Cardiac septum (tissue), 1 donor: ENCODE measurements at regions not wholly inside any gene's neighbourhood (a gene's known extent, or its start where the extent isn't known, plus 50 kb on each side); places are given as distances from the start of the nearest gene placed in this dataset.

Experiments
- DNase-seq: peaks from one replicate; pipeline ENCODE4 v3.0.0-alpha.2; 2020; ENCODE audit warnings: low spot score
- intact Hi-C: fragments of 100-400 bp; cut with DNase I; formaldehyde crosslinking; loops from one replicate; pipeline ENCODE4 v1.14.0; 2022
- donor health status: DM: no; HTN: no; CAD: no.

DNA sequence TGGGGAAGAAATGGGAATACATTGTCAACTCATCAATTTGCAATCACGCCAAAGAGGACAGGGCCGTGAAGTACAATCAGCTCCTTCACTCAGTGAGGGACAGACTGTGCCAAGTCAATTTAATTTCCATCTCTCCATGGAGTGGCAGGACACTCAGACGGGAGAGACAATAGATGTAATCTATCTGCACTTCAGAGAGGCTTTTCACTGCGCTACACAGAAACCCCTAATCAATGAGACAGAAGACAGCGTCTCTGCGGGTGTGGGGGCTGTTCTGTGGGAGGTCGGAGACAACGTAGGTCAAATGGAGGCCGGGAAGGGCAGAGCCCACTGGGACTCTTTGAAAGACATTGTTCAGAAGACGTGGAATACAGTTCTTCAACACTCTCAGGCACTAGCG is 541.0 kb upstream of the ADARB2 start:
- DNase-seq, result no peak
- intact Hi-C loops, result no loop called here

- intact Hi-C loops, result no loop called here
- DNase-seq, result no peak
Measured at GRCh38 chr10:2263561-2263960, 526.2 kb upstream of the ADARB2 start.

DNA sequence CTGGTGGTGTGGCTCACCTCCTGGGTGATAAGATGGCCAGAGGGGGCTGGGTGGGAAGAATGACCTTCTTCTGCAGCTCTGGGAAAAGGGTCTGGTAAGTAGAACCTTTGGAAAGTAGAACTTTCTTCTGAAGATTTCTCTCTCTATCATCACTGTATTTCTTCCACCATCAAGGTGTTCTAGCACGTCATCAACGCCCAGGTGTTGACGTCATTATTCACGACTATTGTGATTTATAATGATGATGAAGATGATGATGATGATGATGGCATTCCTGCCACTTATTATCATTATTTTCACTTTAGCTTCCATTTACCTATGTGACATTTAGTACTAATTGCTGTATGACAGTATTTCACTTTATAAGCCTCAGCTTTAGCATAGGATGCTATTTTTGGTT is 525.6 kb upstream of the ADARB2 start:
- DNase-seq, result no peak
- intact Hi-C loops, result no loop called here

- intact Hi-C loops, result no loop called here
- DNase-seq, result no peak
Measured at GRCh38 chr10:2262333-2262732, 525.0 kb upstream of the ADARB2 start.

GRCh38 chr10:2256241-2256640 is 518.9 kb upstream of the ADARB2 start:
- intact Hi-C loops, result no loop called here
- DNase-seq, result no peak

GRCh38 chr10:2252096-2252495 is 514.8 kb upstream of the ADARB2 start:
- no peak for DNase-seq
- intact Hi-C loops, result no loop called here

DNA sequence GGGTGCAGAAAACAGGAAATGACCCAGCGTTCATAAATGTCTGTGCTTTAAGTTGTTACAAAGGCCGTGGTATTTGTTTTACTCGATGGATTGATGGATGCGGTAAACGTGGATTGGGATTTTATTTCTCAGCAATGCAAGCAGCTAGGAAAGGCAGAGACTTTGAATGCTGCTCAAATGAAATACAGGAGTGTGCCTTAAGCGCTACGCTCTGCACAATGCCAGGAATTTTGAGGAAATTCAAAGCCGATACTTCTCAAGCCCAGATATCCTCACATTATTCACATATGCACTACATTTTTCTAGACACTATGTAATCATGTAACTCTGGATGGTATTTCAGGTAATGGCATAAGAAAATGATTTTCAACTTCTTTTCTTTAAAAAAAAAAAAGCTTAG is 514.3 kb upstream of the ADARB2 start:
- intact Hi-C loops, result no loop called here
- DNase-seq, result no peak

- intact Hi-C loops, result no loop called here
- DNase-seq, result no peak
Measured at GRCh38 chr10:2246747-2247146, 509.4 kb upstream of the ADARB2 start.

DNA sequence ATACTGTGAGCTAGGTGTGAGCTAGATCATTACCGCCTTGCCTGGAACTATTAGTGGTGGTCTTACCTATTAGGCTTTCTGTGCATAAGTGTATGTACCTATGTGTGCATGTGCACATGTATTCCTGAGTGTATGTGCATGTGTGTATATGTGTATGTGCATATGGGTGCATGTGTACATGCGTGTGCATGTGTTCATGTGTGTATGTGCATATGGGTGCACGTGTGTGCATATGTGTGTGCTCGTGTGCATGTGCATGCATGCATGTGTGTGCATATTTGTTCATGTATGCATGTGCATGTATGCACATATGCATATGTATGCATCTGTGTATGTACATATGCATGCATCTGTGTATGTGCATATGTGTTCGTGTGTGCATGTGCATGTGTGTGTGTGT is 508.3 kb upstream of the ADARB2 start:
- intact Hi-C loops, result no loop called here
- no peak for DNase-seq

GRCh38 chr10:2244471-2244870 is 507.1 kb upstream of the ADARB2 start:
- intact Hi-C loops, result no loop called here

GRCh38 chr10:2236876-2237275 is 499.6 kb upstream of the ADARB2 start:
- no peak for DNase-seq
- intact Hi-C loops, result no loop called here

More at GRCh38 chr10:2244471-2244870, 507.1 kb upstream of the ADARB2 start:
- no peak for DNase-seq

- intact Hi-C loops, result no loop called here
- no peak for DNase-seq
Measured at GRCh38 chr10:2232479-2232878, 495.2 kb upstream of the ADARB2 start.

GRCh38 chr10:2230478-2230877 is 493.2 kb upstream of the ADARB2 start:
- intact Hi-C loops, result no loop called here
- DNase-seq, result no peak

- intact Hi-C loops, result no loop called here
- no peak for DNase-seq
Measured at GRCh38 chr10:2228320-2228901, 491.1 kb upstream of the ADARB2 start.

DNA sequence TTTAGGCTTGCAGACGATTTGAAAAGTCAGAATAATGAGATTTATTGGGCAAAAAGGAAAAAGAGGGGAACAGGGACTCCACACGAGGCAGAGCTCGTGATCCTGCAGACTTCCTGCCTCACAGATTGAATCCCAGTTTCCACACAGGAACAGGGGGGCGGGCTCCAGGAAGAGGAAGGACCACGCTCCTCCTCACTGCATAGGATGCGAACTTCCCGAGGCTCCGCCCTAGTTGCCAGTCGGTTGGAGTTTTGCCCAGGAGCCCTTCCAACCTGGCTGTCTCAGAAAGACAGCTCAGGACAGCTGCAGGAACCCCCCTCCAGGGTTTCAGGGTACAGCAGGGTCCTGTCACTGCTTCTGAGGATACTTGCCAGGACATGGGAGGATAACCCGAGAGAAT is 488.3 kb upstream of the ADARB2 start:
- intact Hi-C loops, result no loop called here
- no peak for DNase-seq

- intact Hi-C loops, result no loop called here
- no peak for DNase-seq
Measured at GRCh38 chr10:2223548-2224320, 486.4 kb upstream of the ADARB2 start.

GRCh38 chr10:2222631-2223030 is 485.3 kb upstream of the ADARB2 start:
- intact Hi-C loops, result no loop called here
- DNase-seq, result no peak

GRCh38 chr10:2214805-2215204 is 477.5 kb upstream of the ADARB2 start:
- DNase-seq, result no peak
- intact Hi-C loops, result no loop called here

- intact Hi-C loops, result no loop called here
- DNase-seq, result no peak
Measured at GRCh38 chr10:2214092-2214491, 476.8 kb upstream of the ADARB2 start.

GRCh38 chr10:2212244-2212834 is 475.0 kb upstream of the ADARB2 start:
- no peak for DNase-seq
- intact Hi-C loops, result no loop called here

- no peak for DNase-seq
- intact Hi-C loops, result no loop called here
Measured at GRCh38 chr10:2210088-2210487, 472.8 kb upstream of the ADARB2 start.
